GM19324 (cell line): ENCODE measurements at regions not wholly inside any gene's neighbourhood (a gene's known extent, or its start where the extent isn't known, plus 50 kb on each side); places are given as distances from the start of the nearest gene placed in this dataset.
"Not testable (repeated sequence)": the region's sequence is repeated elsewhere in the genome, so short reads cannot be mapped to it uniquely, and the experiment has no call there.

ENCODE experiments used
- ATAC-seq: cut with Tn5 transposase; IDR thresholded peaks from one replicate; pipeline ENCODE4 v1.9.1; 2021; ENCODE audit warnings: mild to moderate bottlenecking, moderate library complexity; ENCODE audit not compliant: unreplicated experiment, low FRiP score

- no peak for ATAC-seq
Observed at GRCh38 chr1:30012455-30013440, 710.6 kb downstream of the MATN1 start.

GRCh38 chr1:30011970-30012369 lies 711.4 kb downstream of the MATN1 start:
- no peak for ATAC-seq

- ATAC-seq = no peak
Observed at GRCh38 chr1:30010506-30011106, 712.8 kb downstream of the MATN1 start.

- ATAC-seq = no peak
Observed at GRCh38 chr1:30009720-30010119, 713.7 kb downstream of the MATN1 start.

- no peak for ATAC-seq
Observed at GRCh38 chr1:30008998-30009657, 714.3 kb downstream of the MATN1 start.

GRCh38 chr1:30008372-30008997 lies 714.9 kb downstream of the MATN1 start:
- no peak for ATAC-seq

GRCh38 chr1:30005972-30006619 lies 717.3 kb downstream of the MATN1 start:
- no peak for ATAC-seq

- no peak for ATAC-seq
Observed at GRCh38 chr1:30001732-30002039, 721.7 kb downstream of the MATN1 start.

- ATAC-seq = no peak
Observed at GRCh38 chr1:30001011-30001731, 722.2 kb downstream of the MATN1 start.

GRCh38 chr1:30000266-30000665 lies 723.1 kb downstream of the MATN1 start:
- no peak for ATAC-seq

GRCh38 chr1:29999595-29999994 lies 723.8 kb downstream of the MATN1 start:
- ATAC-seq = no peak

- no peak for ATAC-seq
Observed at GRCh38 chr1:29998686-29999085, 724.7 kb downstream of the MATN1 start.

GRCh38 chr1:29997818-29998217 lies 725.6 kb downstream of the MATN1 start:
- not testable (repeated sequence) for ATAC-seq

- ATAC-seq = no peak
Observed at GRCh38 chr1:29993950-29994349, 729.4 kb downstream of the MATN1 start.

- no peak for ATAC-seq
Observed at GRCh38 chr1:29991815-29992214, 731.6 kb downstream of the MATN1 start.

- ATAC-seq = no peak
Observed at GRCh38 chr1:29991025-29991424, 732.4 kb downstream of the MATN1 start.

GRCh38 chr1:29990304-29990703 lies 733.1 kb downstream of the MATN1 start:
- no peak for ATAC-seq

GRCh38 chr1:29986986-29987385 lies 736.4 kb downstream of the MATN1 start:
- ATAC-seq = no peak

- ATAC-seq = no peak
Observed at GRCh38 chr1:29985606-29985945, 737.8 kb downstream of the MATN1 start.
